Spinal cord (tissue), 9 donors: ENCODE measurements at regions not wholly inside any gene's neighbourhood (a gene's known extent, or its start where the extent isn't known, plus 50 kb on each side); places are given as distances from the start of the nearest gene placed in this dataset.

Source experiments
- DNase-seq, 6 donors: peaks; one replicate each; pipeline versions ENCODE4 v3.0.0 to v3.0.0-alpha.2; 2013 to 2015; ENCODE audit warnings: low spot score in 6 of 6, low read depth in 4 of 6
- H3K27ac ChIP-seq: one replicate; pipeline ENCODE4 v1.5.1; 2013; ENCODE audit warnings: low read depth, low read length, control low read depth
- H3K27me3 ChIP-seq: one replicate; pipeline ENCODE4 v1.6.1; 2013; ENCODE audit warnings: low read length; ENCODE audit not compliant: control insufficient read depth, insufficient read depth
- H3K36me3 ChIP-seq: one replicate; pipeline ENCODE4 v1.6.1; 2013; ENCODE audit warnings: low read length; ENCODE audit not compliant: control insufficient read depth, insufficient read depth
- H3K4me1 ChIP-seq: one replicate; pipeline ENCODE4 v1.6.1; 2013; ENCODE audit warnings: low read length; ENCODE audit not compliant: control insufficient read depth, insufficient read depth
- H3K4me3 ChIP-seq: one replicate; pipeline ENCODE4 v1.5.1; 2013; ENCODE audit warnings: low read depth, low read length, control low read depth
- H3K9me3 ChIP-seq: one replicate; pipeline ENCODE4 v1.6.1; 2013; ENCODE audit warnings: low read length; ENCODE audit not compliant: control insufficient read depth, insufficient read depth
- WGBS: methylation state at CpG from one replicate; pipeline ENCODE4 v1.1.5; 2013; ENCODE audit warnings: missing lambda C conversion rate; ENCODE audit not compliant: insufficient coverage; 5-methylcytosine and 5-hydroxymethylcytosine counted together
- donor health status: healthy.

DNA sequence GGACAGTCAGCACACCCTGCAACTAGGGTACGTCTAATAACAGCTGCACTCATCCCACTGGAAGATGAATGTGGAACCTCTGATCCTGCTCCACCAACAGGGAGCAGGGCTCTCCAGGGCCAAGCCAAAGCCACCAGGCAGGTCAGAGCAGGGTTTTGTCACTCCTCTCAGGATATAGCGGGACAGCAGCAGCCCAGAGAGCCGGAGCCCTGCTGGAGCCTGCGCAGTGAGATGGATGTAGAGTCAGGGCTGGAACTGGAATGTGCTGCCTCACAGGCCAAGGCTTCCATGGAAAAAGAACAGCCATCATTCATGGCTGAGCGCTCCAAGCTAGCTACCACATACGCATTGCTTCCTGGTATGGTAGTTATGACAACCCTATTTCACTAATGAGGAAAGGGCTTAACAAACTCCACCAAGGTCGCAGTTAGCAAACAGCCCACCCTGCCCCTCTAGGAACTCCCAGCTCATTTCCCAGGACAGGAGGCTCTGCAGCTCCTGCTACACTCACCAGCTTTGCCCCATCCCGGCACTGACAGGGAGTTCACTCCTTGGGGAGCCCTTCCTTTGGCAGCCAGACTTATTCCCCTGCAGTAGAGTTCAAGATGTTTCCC lies 85.2 kb downstream of the HS1BP3 start:
- no peaks in the 10 kb centered on the region for H3K9me3 ChIP-seq
- whole genome bisulfite sequencing: 47% methylated on average over 8 of the region's 8 CpGs
- DNase-seq: peak in 1 of 6 donors; percentile 67
- H3K27me3 ChIP-seq: no peaks in the 10 kb centered on the region
- no peak overlapping the region for H3K27ac ChIP-seq
- H3K4me1 ChIP-seq: peaks cover 64% of the 10 kb centered on the region
- no peak overlapping the region for H3K4me3 ChIP-seq
- H3K36me3 ChIP-seq: no peaks in the 10 kb centered on the region

DNA sequence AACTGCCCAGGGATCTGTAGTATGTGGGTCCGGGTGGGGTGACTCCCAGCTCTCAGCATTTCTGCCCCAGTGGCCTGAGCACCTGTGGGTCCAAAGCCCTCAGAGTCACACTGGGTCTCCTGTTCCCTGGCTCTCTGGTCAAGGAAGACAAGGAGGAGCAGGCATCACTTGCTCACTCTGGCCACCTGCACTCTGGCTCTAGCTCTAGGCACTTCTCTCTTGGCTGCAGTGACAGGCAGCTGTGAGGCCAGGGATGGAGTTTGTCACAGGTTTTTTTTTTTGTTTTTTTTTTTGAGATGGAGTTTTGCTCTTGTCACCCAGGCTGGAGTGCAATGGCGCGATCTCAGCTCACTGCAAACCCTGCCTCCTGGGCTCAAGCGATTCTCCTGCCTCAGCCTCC lies 84.6 kb downstream of the HS1BP3 start:
- H3K27me3 ChIP-seq: no peaks in the 10 kb centered on the region
- no peak overlapping the region for H3K4me3 ChIP-seq
- no peaks in the 10 kb centered on the region for H3K36me3 ChIP-seq
- WGBS: 67% methylated on average over 1 of the region's 4 CpGs
- no peak overlapping the region for H3K27ac ChIP-seq
- no peaks in the 10 kb centered on the region for H3K9me3 ChIP-seq
- no peak for DNase-seq
- peaks cover 67% of the 10 kb centered on the region for H3K4me1 ChIP-seq

DNA sequence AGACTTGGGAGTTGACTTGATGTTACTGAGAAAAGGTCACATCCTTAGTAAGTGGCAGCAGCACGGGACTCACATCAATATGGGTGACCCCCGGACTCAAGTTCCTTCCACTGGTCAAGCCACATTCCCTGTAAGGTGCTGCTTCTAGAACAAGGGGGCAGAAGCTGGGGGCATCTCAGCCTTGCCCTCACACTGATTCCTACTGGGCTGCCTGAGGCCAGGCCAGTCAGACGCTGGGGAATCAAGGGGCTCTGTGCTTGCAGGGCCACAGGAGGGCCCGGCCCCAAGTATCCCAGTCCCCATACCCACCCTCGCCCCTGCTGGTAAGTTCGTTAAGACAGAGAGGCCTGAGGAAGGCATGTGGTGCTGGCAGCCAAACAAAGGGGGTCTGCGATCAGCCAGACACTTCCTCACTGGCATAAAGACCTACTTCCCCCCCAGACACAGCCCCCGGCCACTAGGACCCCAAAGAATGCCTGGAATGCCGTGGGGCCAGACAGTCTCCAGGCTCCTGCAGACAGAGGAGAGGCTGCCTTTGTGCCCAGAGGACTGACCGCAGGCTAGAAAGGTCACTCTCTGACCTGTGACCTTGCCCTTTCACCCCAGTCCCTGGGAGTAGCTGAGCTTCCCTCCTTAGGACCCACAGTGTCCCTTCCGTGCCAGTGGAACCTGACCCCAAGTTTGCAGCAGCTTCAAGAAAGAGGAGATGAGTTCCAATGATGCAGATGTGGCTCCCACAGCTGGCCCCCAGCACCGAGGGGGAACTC lies 83.6 kb downstream of the HS1BP3 start:
- Histone ChIP-seq H3K4me1 (peaks cover 75% of the 10 kb centered on the region), H3K4me3 (no peak overlapping the region), H3K36me3 (no peaks in the 10 kb centered on the region), H3K9me3 (no peaks in the 10 kb centered on the region), H3K27ac (peak overlapping the region; percentile 40), H3K27me3 (no peaks in the 10 kb centered on the region)
- DNase-seq: no peak
- 60% methylated on average over 9 of the region's 12 CpGs for WGBS
